Endothelial cell of hepatic sinusoid (primary cell): ENCODE measurements at regions not wholly inside any gene's neighbourhood (a gene's known extent, or its start where the extent isn't known, plus 50 kb on each side); places are given as distances from the start of the nearest gene placed in this dataset.
"Not testable (repeated sequence)": the region's sequence is repeated elsewhere in the genome, so short reads cannot be mapped to it uniquely, and the experiment has no call there.

Source experiments
- in situ Hi-C: cut with HindIII; loops from 2 replicates; pipeline ENCODE4 v1.10.0; 2017; ENCODE audit warnings: low sequenced_read_pairs

GRCh38 chr16:58960484-58960883, 226.4 kb upstream of the GOT2 start:
- in situ Hi-C loops: no loop called here

GRCh38 chr16:58960034-58960433, 225.9 kb upstream of the GOT2 start:
- in situ Hi-C loops: no loop called here

DNA sequence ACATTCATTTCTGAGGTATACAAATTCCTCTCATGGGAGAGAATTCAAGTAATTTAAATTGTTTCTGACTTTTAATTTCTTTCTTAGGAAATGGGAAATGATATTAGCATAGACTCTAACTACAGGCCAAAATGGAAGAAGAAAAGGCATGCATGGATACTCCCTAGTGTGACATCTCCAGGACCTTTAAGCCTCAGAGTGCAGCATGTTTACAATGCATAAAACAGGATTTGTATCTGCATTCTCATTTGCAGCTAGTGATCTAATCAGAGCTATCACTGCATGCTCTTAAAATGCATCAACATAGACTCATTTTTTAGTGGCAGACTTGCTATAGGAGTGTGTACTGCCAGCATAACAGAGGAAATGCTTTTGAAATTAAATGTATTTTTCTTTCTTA, 224.6 kb upstream of the GOT2 start:
- in situ Hi-C loops: no loop called here

DNA sequence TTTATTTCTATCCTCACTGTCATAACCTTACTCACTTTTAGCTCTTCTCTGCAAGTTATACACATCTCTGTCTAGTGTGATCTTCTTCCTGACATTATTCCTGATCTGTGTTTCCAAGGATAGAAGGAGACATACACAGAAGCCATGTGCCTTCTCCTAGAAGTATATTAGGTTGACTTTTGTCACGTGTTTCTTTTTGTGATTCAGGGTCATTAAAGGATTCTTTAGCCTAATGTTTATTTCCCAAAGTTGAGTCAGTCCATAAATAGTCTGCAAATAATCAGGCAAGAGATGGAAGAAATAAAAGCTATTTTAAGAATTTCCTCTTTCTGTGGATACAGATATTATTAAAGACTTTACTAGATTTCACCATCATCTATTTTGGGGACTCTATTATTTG, 214.1 kb upstream of the GOT2 start:
- in situ Hi-C loops: no loop called here

DNA sequence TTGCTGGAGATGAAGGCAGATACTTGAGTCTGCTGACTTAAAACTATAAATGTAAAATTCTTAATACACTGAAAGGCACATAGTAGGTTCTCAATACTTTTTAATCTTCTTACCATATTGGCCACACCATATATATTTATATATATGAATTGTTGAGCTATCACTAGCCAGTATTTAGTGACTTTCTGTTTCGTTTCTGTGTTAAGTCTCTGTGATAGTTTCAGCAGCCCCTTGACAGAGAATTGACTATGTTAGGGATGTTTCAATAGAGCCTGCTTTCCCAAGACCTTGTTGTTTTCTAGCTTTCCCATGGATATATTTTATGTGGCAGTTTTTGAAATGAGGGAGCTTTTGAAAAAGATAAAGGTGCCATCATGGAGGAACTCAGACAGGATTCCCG, 206.5 kb upstream of the GOT2 start:
- in situ Hi-C loops: no loop called here

- in situ Hi-C loops: no loop called here
Observed at GRCh38 chr16:58938811-58939210, 204.7 kb upstream of the GOT2 start.

DNA sequence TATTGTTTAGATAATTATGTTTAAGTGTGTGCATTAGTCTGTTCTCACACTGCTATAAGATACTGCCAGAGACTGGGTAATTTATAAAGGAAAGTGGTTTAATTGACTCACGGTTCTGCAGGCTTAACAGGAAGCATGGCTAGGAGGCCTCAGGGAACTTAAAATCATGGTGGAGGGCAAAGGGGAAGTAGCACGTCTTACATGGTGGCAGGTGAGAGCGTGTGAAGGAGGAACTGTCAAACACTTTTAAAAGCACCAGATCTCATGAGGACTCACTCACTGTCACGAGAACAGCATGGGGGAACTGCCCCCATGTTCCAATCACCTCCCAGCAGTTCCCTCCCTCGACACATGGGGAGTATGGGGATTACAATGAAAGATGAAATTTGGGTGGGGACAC, 203.5 kb upstream of the GOT2 start:
- in situ Hi-C loops: no loop called here

GRCh38 chr16:58933186-58933585, 199.1 kb upstream of the GOT2 start:
- in situ Hi-C loops: no loop called here

DNA sequence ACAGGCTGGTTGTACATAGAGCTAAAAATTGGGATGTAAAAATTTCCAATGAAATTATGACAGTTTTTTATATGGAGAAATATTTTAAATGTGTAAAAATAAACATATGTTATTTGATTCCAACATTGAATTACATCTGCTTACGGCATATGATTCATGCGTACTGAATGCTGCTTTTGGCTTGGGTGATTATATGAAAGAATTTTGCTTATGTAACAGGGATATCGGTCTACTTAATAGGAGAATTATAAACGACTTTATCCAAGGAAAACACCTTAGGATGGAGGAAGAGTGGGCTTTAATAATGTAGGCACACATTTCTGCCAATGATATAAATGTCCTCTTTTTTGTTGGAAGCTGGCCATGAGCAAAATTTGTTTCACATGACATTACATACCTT, 197.3 kb upstream of the GOT2 start:
- in situ Hi-C loops: no loop called here

DNA sequence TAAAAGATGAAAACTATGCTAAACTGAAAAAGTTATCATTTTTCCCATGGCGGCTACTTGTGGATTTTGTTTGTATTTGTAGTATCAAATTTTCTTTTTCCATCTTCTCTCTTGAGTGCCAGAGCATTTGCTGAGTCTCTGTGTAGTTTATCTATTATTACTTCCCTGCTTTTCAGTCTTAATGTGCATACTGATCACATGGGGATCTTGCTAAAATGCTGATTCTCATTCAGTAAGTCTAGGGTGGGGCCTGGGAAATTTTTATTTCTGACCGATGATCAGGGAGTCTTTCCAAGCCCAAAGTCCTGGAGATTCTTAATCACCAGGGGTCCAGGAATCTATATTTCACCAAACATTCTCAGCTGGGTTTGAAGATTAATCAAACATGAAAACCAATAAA, 189.0 kb upstream of the GOT2 start:
- in situ Hi-C loops: no loop called here

DNA sequence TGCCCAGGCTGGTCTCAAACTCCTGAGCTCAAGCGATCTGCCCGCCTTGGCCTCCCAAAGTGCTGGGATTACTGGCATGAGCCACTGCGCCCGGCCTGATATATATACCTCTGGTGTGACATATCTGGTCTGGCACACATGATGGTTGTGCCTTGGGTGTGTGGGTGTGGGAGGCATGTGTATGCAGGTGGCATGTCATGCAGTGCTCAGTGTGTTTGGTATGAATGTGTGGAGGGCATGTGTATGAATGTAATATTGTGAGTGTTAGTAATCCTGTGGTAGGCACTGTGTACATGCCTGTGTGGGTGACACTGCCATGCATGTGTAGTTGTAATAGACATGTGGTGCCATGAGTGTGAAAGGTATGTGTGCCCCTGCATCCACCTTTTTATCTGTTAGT, 179.3 kb upstream of the GOT2 start:
- in situ Hi-C loops: no loop called here

DNA sequence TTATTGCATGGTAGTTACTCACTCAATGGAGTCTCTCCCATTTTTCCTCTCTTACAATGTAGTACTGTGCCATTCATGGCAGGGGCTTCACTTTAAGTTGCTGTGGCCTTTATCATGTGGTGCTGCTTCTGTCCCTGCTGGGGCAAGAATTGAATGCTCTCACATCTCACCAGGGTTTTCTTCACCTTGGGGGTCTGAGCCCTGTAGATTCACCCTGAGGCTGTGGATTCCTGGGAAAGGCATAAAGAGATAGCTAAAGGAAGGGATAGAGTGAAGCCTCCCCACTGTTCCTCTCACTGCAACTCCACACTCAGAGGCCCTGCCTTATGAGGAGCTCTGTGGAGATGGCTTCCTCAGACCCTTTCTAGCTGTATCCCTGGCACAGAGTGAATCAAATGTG, 178.5 kb upstream of the GOT2 start:
- in situ Hi-C loops: no loop called here

GRCh38 chr16:58906981-58907715, 173.0 kb upstream of the GOT2 start:
- in situ Hi-C loops: no loop called here

DNA sequence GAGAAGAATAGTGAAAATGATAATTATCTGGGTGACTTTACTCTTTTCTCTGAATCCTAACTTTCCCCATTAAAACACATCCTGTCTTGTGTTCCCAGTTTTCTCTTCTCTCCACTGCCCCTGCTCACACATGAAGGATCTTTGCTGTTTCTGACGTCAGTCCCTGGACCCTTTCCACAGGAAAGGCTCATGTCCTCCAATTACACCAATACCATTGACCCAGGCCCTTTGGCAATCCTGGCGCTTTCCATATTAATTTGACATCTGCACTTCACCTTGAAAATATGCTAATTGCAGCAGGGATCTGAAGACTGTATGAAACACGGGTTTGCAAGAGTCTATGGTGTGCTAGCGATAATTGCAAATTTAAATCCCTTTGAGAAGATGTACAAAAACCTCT, 170.2 kb upstream of the GOT2 start:
- in situ Hi-C loops: no loop called here

DNA sequence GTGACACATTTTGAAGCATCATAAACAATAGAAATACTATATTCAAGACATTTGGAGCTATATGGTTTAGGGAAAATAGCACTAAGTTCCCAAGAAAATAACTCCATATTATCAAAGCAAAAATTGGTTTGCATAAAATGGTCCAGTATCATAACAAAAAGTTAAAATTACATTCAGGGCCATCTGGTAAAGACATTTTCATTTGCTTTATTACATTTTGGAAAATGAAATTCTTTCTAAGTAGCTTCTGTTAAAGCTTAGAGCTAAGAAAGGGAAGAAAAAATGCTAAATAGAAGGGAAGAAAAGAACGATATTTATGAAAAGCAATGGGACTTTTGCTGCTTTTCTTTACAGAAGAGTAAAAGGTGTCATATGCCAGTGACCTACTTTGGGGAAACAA, 155.4 kb upstream of the GOT2 start:
- in situ Hi-C loops: no loop called here

DNA sequence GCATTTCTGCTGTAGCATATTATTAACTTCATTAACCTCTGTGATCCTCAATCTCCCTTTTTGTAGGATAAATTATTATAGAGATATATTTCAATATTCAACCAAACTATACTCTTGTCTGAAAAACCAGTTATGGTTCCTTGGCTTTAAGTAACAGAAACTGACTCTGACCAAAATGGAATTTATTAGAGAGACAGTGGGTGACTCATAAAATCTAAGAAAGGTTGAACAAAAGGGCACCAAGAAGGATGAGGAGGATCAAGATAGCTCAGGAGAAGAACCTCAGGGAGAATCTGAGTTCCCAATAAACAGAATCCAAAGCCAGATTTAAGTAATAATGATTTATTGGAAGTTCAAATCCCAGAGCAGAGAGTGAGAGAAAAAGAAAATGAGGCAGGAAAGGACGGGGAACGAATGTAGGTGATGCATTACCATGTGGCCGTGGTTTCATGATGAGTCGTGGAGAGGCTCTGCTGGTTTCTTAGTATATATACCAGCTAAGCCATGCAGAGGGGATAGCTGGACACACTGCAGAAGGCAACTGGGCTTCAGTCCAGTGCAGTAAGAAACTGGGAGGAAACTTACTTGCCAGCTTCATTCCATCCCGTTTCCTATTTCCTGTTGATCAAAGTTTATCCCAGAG, 151.5 kb upstream of the GOT2 start:
- in situ Hi-C loops: no loop called here

DNA sequence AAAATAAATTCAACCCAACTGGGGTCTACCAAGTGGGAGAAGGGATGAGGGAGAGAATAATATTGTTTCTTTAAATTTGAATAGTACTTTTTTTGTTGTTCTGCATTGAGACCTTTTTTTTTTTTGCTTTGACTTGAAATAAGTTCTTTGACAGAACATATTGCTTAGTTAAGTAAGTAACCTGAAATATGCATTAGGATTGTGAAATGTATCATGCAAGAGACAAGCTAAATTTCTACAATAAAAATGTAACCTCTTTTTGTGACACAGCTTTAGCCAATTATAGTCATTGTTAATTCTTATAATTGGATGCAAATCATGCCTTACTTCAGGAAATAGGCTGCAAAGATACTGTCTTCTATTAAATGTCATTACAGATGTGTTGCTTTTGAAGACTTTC, 150.0 kb upstream of the GOT2 start:
- in situ Hi-C loops: no loop called here

DNA sequence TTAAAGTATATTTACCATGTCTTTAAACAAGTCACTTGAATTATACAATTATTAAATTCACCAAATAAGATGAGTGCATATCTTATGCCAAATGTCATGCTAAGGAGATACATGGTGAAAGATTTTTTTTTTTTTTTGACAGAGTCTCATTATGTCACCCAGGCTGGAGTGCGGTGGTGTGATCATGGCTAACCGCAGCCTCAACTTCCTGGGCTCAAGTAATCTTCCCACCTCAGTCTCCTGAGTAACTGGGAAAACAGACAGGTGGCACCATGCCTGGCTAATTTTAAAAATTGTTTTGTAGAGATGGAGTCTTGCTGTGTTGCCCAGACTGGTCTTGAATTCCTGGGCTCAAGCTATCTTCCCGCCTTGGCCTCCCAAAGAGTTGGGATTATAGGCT, 149.0 kb upstream of the GOT2 start:
- in situ Hi-C loops: no loop called here

DNA sequence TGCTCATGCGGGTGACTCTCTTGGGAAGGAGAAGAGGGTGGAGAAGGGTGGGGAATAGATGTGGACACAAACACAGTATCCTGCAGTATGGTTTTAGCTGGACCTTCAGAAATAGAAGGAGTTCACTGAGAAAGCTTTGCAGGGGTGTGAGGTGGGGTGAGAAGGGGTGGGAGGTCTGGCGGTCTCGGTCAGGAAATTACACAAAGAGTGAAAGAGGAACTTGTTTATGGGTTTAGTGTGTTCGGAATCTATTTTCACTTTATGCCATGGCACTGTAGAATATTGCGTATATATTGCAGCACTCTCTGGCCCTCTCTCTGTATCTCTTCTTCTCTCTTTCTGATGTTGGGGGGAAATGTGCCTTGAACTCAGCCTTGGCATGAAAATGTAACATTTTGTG, 148.2 kb upstream of the GOT2 start:
- in situ Hi-C loops: no loop called here

DNA sequence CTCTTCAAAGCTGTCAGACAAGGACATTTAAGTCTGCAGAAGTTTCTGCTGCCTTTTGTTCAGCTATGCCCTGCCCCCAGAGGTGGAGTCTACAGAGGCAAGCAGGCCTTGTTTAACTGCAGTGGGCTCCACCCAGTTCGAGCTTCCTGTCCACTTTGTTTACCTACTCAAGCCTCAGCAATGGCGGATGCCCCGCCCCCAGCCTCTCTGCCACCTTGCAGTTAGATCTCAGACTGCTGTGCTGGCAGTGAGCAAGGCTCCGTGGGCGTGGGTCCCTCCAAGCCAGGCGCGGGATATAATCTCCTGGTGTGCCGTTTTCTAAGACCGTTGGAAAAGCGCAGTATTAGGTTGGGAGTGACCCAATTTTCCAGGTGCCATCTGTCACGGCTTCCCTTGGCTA, 144.5 kb upstream of the GOT2 start:
- in situ Hi-C loops: not testable (repeated sequence)

DNA sequence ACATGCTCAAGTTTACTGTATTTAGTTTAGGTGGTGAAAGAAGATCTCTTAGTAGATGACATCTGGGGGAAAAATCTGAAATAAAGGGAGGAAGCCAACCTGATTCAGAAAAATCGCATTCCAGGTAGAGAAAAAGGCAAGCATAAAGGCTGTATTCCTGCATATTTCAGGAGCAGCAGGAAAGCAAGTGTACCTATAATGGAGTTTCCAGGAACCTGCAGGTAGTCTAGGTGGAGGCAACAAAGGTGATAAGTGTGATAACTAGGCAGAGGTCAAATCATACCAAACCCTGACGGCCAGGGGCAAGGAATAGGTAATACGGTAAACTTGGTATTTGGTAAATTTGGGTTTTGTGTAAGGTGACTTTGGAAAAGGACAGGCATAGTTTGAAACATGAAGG, 132.8 kb upstream of the GOT2 start:
- in situ Hi-C loops: no loop called here

DNA sequence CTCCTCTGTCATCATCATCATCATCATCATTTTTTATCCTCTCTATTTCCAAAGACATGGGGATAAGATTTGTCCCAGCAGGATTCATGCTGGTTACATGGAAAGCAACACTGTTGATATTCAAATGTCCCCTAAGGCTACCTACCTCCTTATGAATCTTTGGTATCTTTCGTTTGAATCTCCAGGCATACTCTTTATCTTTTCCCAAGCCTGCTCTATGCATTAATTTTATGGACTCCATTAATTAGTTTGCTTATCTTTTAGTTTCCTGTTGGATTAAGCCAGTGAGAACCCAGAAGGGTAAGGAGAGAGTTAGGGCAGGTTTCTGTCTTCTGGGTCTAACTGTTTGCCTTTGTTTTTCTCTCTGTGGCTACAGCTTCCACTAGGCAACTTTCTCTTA, 129.6 kb upstream of the GOT2 start:
- in situ Hi-C loops: no loop called here

GRCh38 chr16:58863042-58863441, 128.9 kb upstream of the GOT2 start:
- in situ Hi-C loops: no loop called here
